Panc1 (cell line): ENCODE measurements at regions not wholly inside any gene's neighbourhood (a gene's known extent, or its start where the extent isn't known, plus 50 kb on each side); places are given as distances from the start of the nearest gene placed in this dataset.
"Not testable (repeated sequence)": the region's sequence is repeated elsewhere in the genome, so short reads cannot be mapped to it uniquely, and the experiment has no call there.

ENCODE experiments used
- ATAC-seq: fragments of 200-7000 bp; cut with Tn5 transposase; 2 replicates; pipeline ENCODE4 v1.9.1; 2020; ENCODE audit warnings: mild to moderate bottlenecking, moderate library complexity
- BruUV-seq: library from RNA; stranded (reverse); fragments of 400-500 nt; replicated peaks from 2 replicates; lab custom pipeline; 2021; lab: Mats Ljungman, UMichigan
- CTCF ChIA-PET: fragments of 300-600 bp; sonication (Branson Sonifier 250); formaldehyde crosslinking; loops from one replicate; lab custom pipeline; 2022; ENCODE audit warnings: antibody characterized with exemption; lab: Charles Lee
- POLR2A ChIA-PET: fragments of 300-600 bp; sonication (Branson Sonifier 250); formaldehyde crosslinking; loops from one replicate; lab custom pipeline; 2022; ENCODE audit warnings: antibody characterized with exemption; lab: Charles Lee
- DNase-seq: peaks from one replicate; pipeline ENCODE4 v3.0.0-alpha.2; 2010; ENCODE audit warnings: low read depth, low spot score
- H3K27ac ChIP-seq: 2 replicates; pipeline ENCODE4 v1.5.1; 2011; ENCODE audit warnings: mild to moderate bottlenecking, low read length, inconsistent platforms
- H3K27me3 ChIP-seq: fragments of 200-500 bp; sonication (Bioruptor generic); 2 replicates; pipeline ENCODE4 v1.6.0; 2014; ENCODE audit warnings: low read length, inconsistent platforms; ENCODE audit not compliant: control insufficient read depth, insufficient read depth
- H3K36me3 ChIP-seq: fragments of 200-500 bp; sonication (Bioruptor generic); 2 replicates; pipeline ENCODE4 v1.5.1; 2014; ENCODE audit warnings: inconsistent platforms, mild to moderate bottlenecking, low read length, moderate library complexity; ENCODE audit not compliant: control insufficient read depth, insufficient read depth
- H3K4me1 ChIP-seq: 2 replicates; pipeline ENCODE4 v1.5.1; 2011; ENCODE audit warnings: inconsistent platforms, mild to moderate bottlenecking, low read length, moderate library complexity; ENCODE audit not compliant: control insufficient read depth, insufficient read depth
- H3K4me3 ChIP-seq, 2 experiments: 2 replicates each; pipeline ENCODE4 v1.5.1; 2011 to 2012; ENCODE audit warnings: low read depth in 2 of 2, low read length in 2 of 2, mild to moderate bottlenecking in 2 of 2, inconsistent platforms in 1 of 2, moderate library complexity in 1 of 2
- H3K9me3 ChIP-seq: fragments of 200-500 bp; sonication (Bioruptor generic); 2 replicates; pipeline ENCODE4 v1.5.1; 2014; ENCODE audit warnings: low read depth, mild to moderate bottlenecking, inconsistent platforms, low read length, moderate library complexity; ENCODE audit not compliant: control insufficient read depth, insufficient read depth
- CTCF ChIP-seq: fragments of 450-650 bp; IDR thresholded peaks from 2 replicates; pipeline ENCODE4 v1.5.1; 2017; ENCODE audit warnings: mild to moderate bottlenecking
- POLR2AphosphoS5 ChIP-seq: IDR thresholded peaks from 2 replicates; pipeline ENCODE4 v1.6.1; 2012; ENCODE audit warnings: mild to moderate bottlenecking, low read depth, low read length, moderate library complexity
- REST ChIP-seq, 2 experiments: IDR thresholded peaks; 2 replicates each; pipeline ENCODE4 v1.6.1; 2011 to 2012; ENCODE audit warnings: low read depth in 2 of 2, control low read depth in 1 of 2, low read length in 1 of 2, mild to moderate bottlenecking in 1 of 2, moderate library complexity in 1 of 2; ENCODE audit not compliant: insufficient read depth in 1 of 2
- SIN3A ChIP-seq: IDR thresholded peaks from 2 replicates; pipeline ENCODE4 v1.6.1; 2012; ENCODE audit warnings: low read depth, mild to moderate bottlenecking, low read length, moderate library complexity, borderline replicate concordance; ENCODE audit not compliant: insufficient read depth
- TCF7L2 ChIP-seq: IDR thresholded peaks from 2 replicates; pipeline ENCODE4 v1.6.1; 2011; ENCODE audit warnings: mild to moderate bottlenecking, low read depth, low read length, inconsistent platforms
- in situ Hi-C: cut with HindIII; loops from 2 replicates; pipeline ENCODE4 v1.10.0; 2016; ENCODE audit warnings: low sequenced_read_pairs, low pct_unique_long_range_greater_than_20kb
- intact Hi-C: fragments of 100-400 bp; cut with micrococcal nuclease; formaldehyde crosslinking; loops from one replicate; pipeline ENCODE4 v1.10.0; 2022; ENCODE audit not compliant: unreplicated experiment

DNA sequence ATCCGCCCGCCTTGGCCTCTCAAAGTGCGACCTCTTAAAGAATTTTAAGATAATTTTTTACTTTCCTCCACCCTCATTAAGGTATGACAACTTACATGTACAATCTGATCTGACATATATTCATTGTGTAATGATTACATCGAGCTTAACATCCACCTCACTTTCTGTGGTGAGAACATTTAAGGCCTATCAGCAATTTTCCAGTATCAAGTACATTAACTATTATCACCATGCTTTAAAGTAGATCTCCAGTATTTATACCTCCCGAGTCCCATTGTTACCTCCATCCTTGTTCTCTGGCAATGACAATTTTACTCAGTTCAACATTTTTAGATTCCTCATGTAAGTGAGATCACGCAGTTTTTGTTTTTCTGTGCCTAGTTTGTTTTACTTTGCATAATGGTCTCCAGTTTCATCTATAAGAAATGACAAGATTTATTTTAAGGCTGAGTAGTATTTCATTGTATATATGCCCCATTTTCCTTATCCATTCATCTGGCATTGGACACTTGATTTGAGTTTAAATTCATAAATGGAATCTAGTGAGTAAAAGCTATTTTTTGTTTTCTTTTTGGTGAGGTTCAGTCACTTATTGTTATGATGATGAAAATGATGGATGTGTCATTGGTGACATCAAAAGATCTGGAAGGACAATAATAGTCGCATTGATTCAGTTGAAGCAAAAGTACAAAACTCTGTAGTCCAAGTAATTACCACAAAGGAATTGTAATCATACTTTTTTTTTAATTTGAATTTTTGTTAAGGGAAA is 87.0 kb downstream of the OR2B2 start:
- ChIA-PET CTCF (no interaction called here), POLR2A (interaction anchor here (0.9 to 3.3 kb wide), 7 partner anchors 11 to 69 kb away, joined by 3 to 22 read pairs (median 9); a partner anchor contains a TSS)
- Histone ChIP-seq H3K36me3 (no peaks in the 10 kb centered on the region), H3K27me3 (no peaks in the 10 kb centered on the region), H3K4me1 (peaks cover 2% of the 10 kb centered on the region; the same call in 1 of the 2 replicates), H3K27ac (peak overlapping the region; percentile 89), H3K4me3 (peak overlapping the region; percentile 68 to 89), H3K9me3 (no peaks in the 10 kb centered on the region)
- DNase-seq (no peak), ATAC-seq (peak; percentile 10; the same call in 1 of the 2 replicates)
- no TSS peak for BruUV-seq
- in situ Hi-C loops: no loop called here
- TF ChIP-seq SIN3A (no peak), REST (IDR thresholded peaks at IDR 0.05; ENCODE audit: insufficient read depth in 1 of 2, low read depth in 2 of 2, low read length in 1 of 2) (no peak), CTCF (no peak), TCF7L2 (no peak), POLR2AphosphoS5 (no peak; the same call in none of the 2 replicates)
- intact Hi-C loops: no loop called here

DNA sequence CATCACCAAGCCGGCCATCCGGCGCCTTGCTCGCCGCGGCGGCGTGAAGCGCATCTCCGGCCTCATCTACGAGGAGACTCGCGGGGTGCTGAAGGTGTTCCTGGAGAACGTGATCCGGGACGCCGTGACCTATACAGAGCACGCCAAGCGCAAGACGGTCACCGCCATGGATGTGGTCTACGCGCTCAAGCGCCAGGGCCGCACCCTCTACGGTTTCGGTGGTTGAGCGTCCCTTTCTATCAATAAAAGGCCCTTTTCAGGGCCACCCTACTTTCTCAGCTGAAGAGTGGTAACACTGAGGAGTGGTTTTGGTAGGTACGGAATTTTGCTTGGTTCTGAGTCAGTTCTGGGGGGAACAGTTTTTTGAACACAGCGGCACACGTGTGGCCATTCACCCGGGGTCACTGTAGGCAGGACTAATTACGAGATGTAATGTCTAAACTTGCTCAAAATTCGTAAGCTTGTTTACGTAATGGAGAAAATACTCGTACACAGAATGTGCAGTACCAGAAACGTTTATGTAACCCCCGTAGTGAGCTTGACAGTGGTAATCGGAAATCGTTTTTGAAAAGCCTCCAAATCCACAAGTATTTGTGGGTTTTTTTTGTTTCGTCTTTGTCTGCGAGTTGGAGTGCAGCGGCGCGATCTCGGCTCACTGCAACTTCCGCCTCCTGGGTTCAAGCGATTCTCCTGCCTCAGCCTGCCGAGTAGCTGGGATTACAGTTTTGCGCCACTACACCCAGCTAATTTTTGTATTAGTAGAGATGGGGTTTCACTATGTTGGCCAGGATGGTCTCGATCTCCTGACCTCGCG is 87.8 kb downstream of the OR2B2 start:
- ATAC-seq: peak; percentile 84
- POLR2A ChIA-PET: interaction anchor here (0.9 to 3.3 kb wide), 8 partner anchors 12 to 70 kb away, joined by 3 to 22 read pairs (median 7); a partner anchor contains a TSS
- Histone ChIP-seq H3K27ac (peak overlapping the region; percentile 89), H3K4me3 (peak overlapping the region; percentile 68 to 89)
- DNase-seq, H3K27me3 ChIP-seq, CTCF ChIA-PET, H3K4me1 ChIP-seq, H3K36me3 ChIP-seq, intact Hi-C loops, H3K9me3 ChIP-seq: not testable (repeated sequence)
- TSS peak; percentile 97 for BruUV-seq
- in situ Hi-C loops: loop anchor here (5.0 kb wide), 1 partner anchor 43 kb away; a partner anchor contains a TSS
- peak; percentile 64; the same call in 1 of the 2 replicates for TF ChIP-seq POLR2AphosphoS5
